ENCODE measurements at regions not wholly inside any gene's neighbourhood (a gene's known extent, or its start where the extent isn't known, plus 50 kb on each side); places are given as distances from the start of the nearest gene placed in this dataset.

- H4K20me1 ChIP-seq (ENCODE audit: control insufficient read depth, insufficient read depth) = no peaks in the 10 kb centered on the region
- TF ChIP-seq GABPA (IDR thresholded peaks at IDR 0.05; ENCODE audit: low read depth) = no peak
- TF ChIP-seq ZNF592 (IDR thresholded peaks at IDR 0.05) = no peak
- TF ChIP-seq ZBTB4 (CRISPR knock-in tag; IDR thresholded peaks at IDR 0.05) = no peak
- TF ChIP-seq ZNF217 (IDR thresholded peaks at IDR 0.05) = no peak
- TF ChIP-seq MEF2A (IDR thresholded peaks at IDR 0.05; ENCODE audit: insufficient read depth, low read depth, low read length) = no peak
- 76% methylated on average over 2 of the region's 2 CpGs for WGBS (ENCODE audit: insufficient coverage, insufficient replicate concordance, low lambda C conversion rate, missing lambda C conversion rate)
- DNase-seq (ENCODE audit: low read depth, low spot score) (no peak), FAIRE-seq (no peak), ATAC-seq (no peak)
- intact Hi-C loops (cut with micrococcal nuclease; ENCODE audit: unreplicated experiment) = no loop called here
- SMC1A ChIA-PET (ENCODE audit: uncharacterized antibody, unreplicated experiment) = interaction anchor here (0.9 kb wide), 1 partner anchor 72 kb away, joined by 3 read pairs; no protein-coding TSS in a partner anchor
- no peak overlapping the region for H3K4me2 ChIP-seq (ENCODE audit: control insufficient read depth, insufficient read depth)
- no peak overlapping the region for H3K27ac ChIP-seq (ENCODE audit: control insufficient read depth, insufficient read depth)
- H3K9me3 ChIP-seq (replicated peaks; ENCODE audit: control insufficient read depth, insufficient read depth, low read length) = no peaks in the 10 kb centered on the region
- BruUV-seq (replicated peaks) = no TSS peak
- RAD21 ChIA-PET (ENCODE audit: unreplicated experiment) = no interaction called here
- no peaks in the 10 kb centered on the region for H3K4me1 ChIP-seq (ENCODE audit: control insufficient read depth, insufficient read depth, low read length)
- in situ Hi-C loops (cut with MboI) = no loop called here
- no peaks in the 10 kb centered on the region for H3K79me2 ChIP-seq (ENCODE audit: control insufficient read depth, insufficient read depth, low read length)
- CTCF ChIA-PET = interaction anchor here (1.4 kb wide), 1 partner anchor 374 kb away, joined by 3 read pairs; no protein-coding TSS in a partner anchor
- H2AFZ ChIP-seq (ENCODE audit: control insufficient read depth, low read depth, low read length) = no peak overlapping the region
- no peaks in the 10 kb centered on the region for H3K36me3 ChIP-seq (ENCODE audit: control insufficient read depth in 2 of 2, insufficient read depth in 2 of 2, low read length in 1 of 2)
- H3K9ac ChIP-seq (ENCODE audit: control insufficient read depth, insufficient read depth, low read length) = no peak overlapping the region
- no peaks in the 10 kb centered on the region for H3K27me3 ChIP-seq (replicated peaks in 1 of 2; ENCODE audit: control insufficient read depth in 2 of 2, insufficient read depth in 2 of 2, low read length in 1 of 2)
- POLR2A ChIA-PET = no interaction called here
- H3K4me3 ChIP-seq = no peak overlapping the region
Measured at GRCh38 chr5:60184606-60185005, 291.1 kb upstream of the PDE4D start.
